ENCODE measurements at regions not wholly inside any gene's neighbourhood (a gene's known extent, or its start where the extent isn't known, plus 50 kb on each side); places are given as distances from the start of the nearest gene placed in this dataset.

DNA sequence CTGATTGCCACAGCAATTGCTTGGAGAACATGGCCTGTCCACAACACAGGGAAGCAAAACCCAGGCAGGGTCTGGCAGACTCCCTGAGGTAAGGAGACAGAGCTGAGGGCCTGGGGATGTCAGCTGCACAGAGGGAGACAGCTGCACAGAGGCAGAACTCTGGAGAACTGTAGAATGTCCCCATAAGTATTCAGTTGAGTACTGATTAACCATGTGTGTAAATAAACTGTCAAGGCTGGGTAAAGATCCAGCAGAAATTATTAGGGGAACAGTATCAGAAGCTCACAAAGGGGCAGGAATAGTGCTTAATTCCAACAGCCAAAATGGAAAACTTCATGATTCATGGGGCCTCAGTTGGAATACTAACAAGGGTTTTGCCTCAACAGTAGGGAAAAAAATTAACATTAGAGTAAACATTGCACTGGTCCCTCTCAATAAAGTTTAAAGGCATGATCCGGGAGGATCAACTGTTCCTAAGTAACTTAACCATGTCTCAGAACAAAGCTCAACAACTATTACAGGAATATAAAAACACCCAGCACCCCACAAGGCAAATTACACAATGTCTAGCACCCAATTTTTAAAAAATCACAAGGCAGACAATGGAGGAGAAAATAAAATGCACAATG lies 201.3 kb upstream of the RASSF8 start:
- no peak for TF ChIP-seq CTCF (IDR thresholded peaks at IDR 0.05)
- no peak for TF ChIP-seq POLR2A (IDR thresholded peaks at IDR 0.05)

All from heart left ventricle (tissue), 13 donors.